A549 (cell line): ENCODE measurements at regions not wholly inside any gene's neighbourhood (a gene's known extent, or its start where the extent isn't known, plus 50 kb on each side); places are given as distances from the start of the nearest gene placed in this dataset.

Source experiments
- CTCF ChIP-seq: fragments of >200 bp; sonication (Bioruptor Twin); formaldehyde crosslinking; IDR thresholded peaks from 3 replicates; pipeline ENCODE4 v1.5.1; 2016
- EP300 ChIP-seq, 2 experiments: fragments of >200 bp; sonication (Bioruptor Twin); formaldehyde crosslinking; IDR thresholded peaks; 2 replicates in 1 of 2; 3 replicates in 1 of 2; pipeline ENCODE4 v1.6.1; 2016 to 2017
- HMGXB4 ChIP-seq: fragments of 250-450 bp; sonication (Bioruptor Pico); IDR thresholded peaks from 2 replicates; pipeline ENCODE4 v1.5.0; 2021; ENCODE audit warnings: mild to moderate bottlenecking, moderate library complexity, borderline replicate concordance
- JUN ChIP-seq, 2 experiments: fragments of >200 bp; sonication (Bioruptor Twin); formaldehyde crosslinking; IDR thresholded peaks; 2 replicates in 1 of 2; 3 replicates in 1 of 2; pipeline ENCODE4 v1.6.1; 2016 to 2017
- NFE2L2 ChIP-seq: fragments of 150-350 bp; conservative IDR thresholded peaks from 2 replicates; pipeline ENCODE4 v1.6.1; 2014; ENCODE audit warnings: low read length
- POLR2A ChIP-seq: IDR thresholded peaks from 2 replicates; pipeline ENCODE4 v1.6.1; 2012; ENCODE audit warnings: mild to moderate bottlenecking, low read length
- POLR2AphosphoS2 ChIP-seq: conservative IDR thresholded peaks from 2 replicates; pipeline ENCODE4 v1.6.1; 2012; ENCODE audit warnings: low read length, improper control_type of control experiment, inconsistent platforms
- RAD21 ChIP-seq, 2 experiments: fragments of >200 bp in 1 of 2; sonication (Bioruptor Twin) in 1 of 2; formaldehyde crosslinking in 1 of 2; IDR thresholded peaks in 1 of 2; conservative IDR thresholded peaks in 1 of 2; 2 replicates in 1 of 2; 3 replicates in 1 of 2; pipeline ENCODE4 v1.6.1; 2012 to 2018; ENCODE audit warnings: inconsistent platforms in 1 of 2
- SREBF2 ChIP-seq: fragments of 450-650 bp; IDR thresholded peaks from 2 replicates; pipeline ENCODE4 v1.6.1; 2014; ENCODE audit warnings: mild to moderate bottlenecking, moderate library complexity
- USF2 ChIP-seq: fragments of 450-650 bp; IDR thresholded peaks from 2 replicates; pipeline ENCODE4 v1.6.1; 2014; ENCODE audit warnings: antibody characterized with exemption

- TF ChIP-seq POLR2A (no peak), USF2 (no peak), CTCF (no peak), JUN (IDR thresholded peaks at IDR 0.05) (no peak), NFE2L2 (no peak), RAD21 (conservative IDR thresholded peaks at IDR 0.05 in 1 of 2, IDR thresholded peaks at IDR 0.05 in 1 of 2) (no peak), HMGXB4 (CRISPR knock-in tag) (no peak), POLR2AphosphoS2 (no peak), EP300 (IDR thresholded peaks at IDR 0.05) (no peak), SREBF2 (no peak)
These were observed 107.3 kb downstream of the LHX2 start for GRCh38 chr9:124118894-124119293.
